ENCODE measurements at regions not wholly inside any gene's neighbourhood (a gene's known extent, or its start where the extent isn't known, plus 50 kb on each side); places are given as distances from the start of the nearest gene placed in this dataset.
"Not testable (repeated sequence)": the region's sequence is repeated elsewhere in the genome, so short reads cannot be mapped to it uniquely, and the experiment has no call there.

GRCh38 chr11:106568632-106569031, 449.6 kb downstream of the GUCY1A2 start:
- DNase-seq (ENCODE audit: low spot score): no peak

GRCh38 chr11:106577384-106577783, 440.9 kb downstream of the GUCY1A2 start:
- not testable (repeated sequence) for DNase-seq (ENCODE audit: low spot score)

GRCh38 chr11:106581399-106581798, 436.9 kb downstream of the GUCY1A2 start:
- DNase-seq (ENCODE audit: low spot score): no peak

- DNase-seq (ENCODE audit: low spot score): peak; percentile 7
These were observed 433.2 kb downstream of the GUCY1A2 start for GRCh38 chr11:106585061-106585460.

GRCh38 chr11:106594751-106595351, 423.4 kb downstream of the GUCY1A2 start:
- no peak for DNase-seq (ENCODE audit: low spot score)

- DNase-seq (ENCODE audit: low spot score): no peak
These were observed 416.5 kb downstream of the GUCY1A2 start for GRCh38 chr11:106601684-106602297.

- no peak for DNase-seq (ENCODE audit: low spot score)
These were observed 409.6 kb downstream of the GUCY1A2 start for GRCh38 chr11:106608677-106609076.

- no peak for DNase-seq (ENCODE audit: low spot score)
These were observed 404.0 kb downstream of the GUCY1A2 start for GRCh38 chr11:106614262-106614661.

- no peak for DNase-seq (ENCODE audit: low spot score)
These were observed 398.8 kb downstream of the GUCY1A2 start for GRCh38 chr11:106619320-106619990.

GRCh38 chr11:106621484-106621883, 396.8 kb downstream of the GUCY1A2 start:
- no peak for DNase-seq (ENCODE audit: low spot score)
